ENCODE measurements at regions not wholly inside any gene's neighbourhood (a gene's known extent, or its start where the extent isn't known, plus 50 kb on each side); places are given as distances from the start of the nearest gene placed in this dataset.
"Not testable (repeated sequence)": the region's sequence is repeated elsewhere in the genome, so short reads cannot be mapped to it uniquely, and the experiment has no call there.

GRCh38 chr16:29136916-29137315, 152.1 kb downstream of the LAT start:
- ATAC-seq (ENCODE audit: low FRiP score); H3K4me1 ChIP-seq (ENCODE audit: control insufficient read depth in 1 of 2, insufficient read depth in 2 of 2, low read length in 2 of 2); H3K4me3 ChIP-seq (ENCODE audit: low read length in 2 of 2); H3K27me3 ChIP-seq (ENCODE audit: control insufficient read depth in 1 of 2, insufficient read depth in 2 of 2, low read length in 1 of 2); H3K36me3 ChIP-seq (ENCODE audit: control insufficient read depth in 1 of 2, insufficient read depth in 2 of 2, low read length in 1 of 2); intact Hi-C loops (cut with DNase I); H3K9me3 ChIP-seq (ENCODE audit: control insufficient read depth, low read length); H3K27ac ChIP-seq (ENCODE audit: low read depth in 1 of 2, low read length in 2 of 2): not testable (repeated sequence)
- WGBS, 2 donors: 82 to 85% methylated on average over 7 to 8 of the region's 8 CpGs
- peak in 1 of 2 donors; percentile 5 for DNase-seq

GRCh38 chr16:29136046-29136696, 151.3 kb downstream of the LAT start:
- H3K9me3 ChIP-seq (ENCODE audit: control insufficient read depth, low read length); H3K27ac ChIP-seq (ENCODE audit: low read depth in 1 of 2, low read length in 2 of 2); H3K4me3 ChIP-seq (ENCODE audit: low read length in 2 of 2); ATAC-seq (ENCODE audit: low FRiP score); intact Hi-C loops (cut with DNase I); H3K4me1 ChIP-seq (ENCODE audit: control insufficient read depth in 1 of 2, insufficient read depth in 2 of 2, low read length in 2 of 2); H3K27me3 ChIP-seq (ENCODE audit: control insufficient read depth in 1 of 2, insufficient read depth in 2 of 2, low read length in 1 of 2); H3K36me3 ChIP-seq (ENCODE audit: control insufficient read depth in 1 of 2, insufficient read depth in 2 of 2, low read length in 1 of 2): not testable (repeated sequence)
- DNase-seq: peak; percentile 8 to 33
- 97 to 99% methylated on average over 4 of the region's 4 CpGs for WGBS, 2 donors

- 97 to 98% methylated on average over 6 of the region's 6 CpGs for WGBS, 2 donors
- not testable (repeated sequence) for ATAC-seq (ENCODE audit: low FRiP score)
These were observed 150.2 kb downstream of the LAT start for GRCh38 chr16:29135098-29135497.

GRCh38 chr16:29133681-29134430, 149.0 kb downstream of the LAT start:
- H3K36me3 ChIP-seq (ENCODE audit: control insufficient read depth in 1 of 2, insufficient read depth in 2 of 2, low read length in 1 of 2); intact Hi-C loops (cut with DNase I); H3K4me1 ChIP-seq (ENCODE audit: control insufficient read depth in 1 of 2, insufficient read depth in 2 of 2, low read length in 2 of 2); H3K9me3 ChIP-seq (ENCODE audit: control insufficient read depth, low read length); H3K4me3 ChIP-seq (ENCODE audit: low read length in 2 of 2); H3K27ac ChIP-seq (ENCODE audit: low read depth in 1 of 2, low read length in 2 of 2); H3K27me3 ChIP-seq (ENCODE audit: control insufficient read depth in 1 of 2, insufficient read depth in 2 of 2, low read length in 1 of 2); ATAC-seq (ENCODE audit: low FRiP score): not testable (repeated sequence)
- peak; percentile 50 to 73 for DNase-seq
- 80 to 83% methylated on average over 24 to 25 of the region's 25 CpGs for WGBS, 2 donors

More at GRCh38 chr16:29135098-29135497, 150.2 kb downstream of the LAT start:
- H3K27ac ChIP-seq (ENCODE audit: low read depth in 1 of 2, low read length in 2 of 2); intact Hi-C loops (cut with DNase I); H3K4me1 ChIP-seq (ENCODE audit: control insufficient read depth in 1 of 2, insufficient read depth in 2 of 2, low read length in 2 of 2); H3K36me3 ChIP-seq (ENCODE audit: control insufficient read depth in 1 of 2, insufficient read depth in 2 of 2, low read length in 1 of 2); H3K27me3 ChIP-seq (ENCODE audit: control insufficient read depth in 1 of 2, insufficient read depth in 2 of 2, low read length in 1 of 2); H3K4me3 ChIP-seq (ENCODE audit: low read length in 2 of 2); H3K9me3 ChIP-seq (ENCODE audit: control insufficient read depth, low read length): not testable (repeated sequence)
- peak; percentile 12 to 21 for DNase-seq

- H3K27ac ChIP-seq (ENCODE audit: low read depth in 1 of 2, low read length in 2 of 2); H3K9me3 ChIP-seq (ENCODE audit: control insufficient read depth, low read length); ATAC-seq (ENCODE audit: low FRiP score); H3K27me3 ChIP-seq (ENCODE audit: control insufficient read depth in 1 of 2, insufficient read depth in 2 of 2, low read length in 1 of 2); H3K36me3 ChIP-seq (ENCODE audit: control insufficient read depth in 1 of 2, insufficient read depth in 2 of 2, low read length in 1 of 2); H3K4me1 ChIP-seq (ENCODE audit: control insufficient read depth in 1 of 2, insufficient read depth in 2 of 2, low read length in 2 of 2); intact Hi-C loops (cut with DNase I); H3K4me3 ChIP-seq (ENCODE audit: low read length in 2 of 2): not testable (repeated sequence)
- 94 to 95% methylated on average over 11 to 16 of the region's 19 CpGs for WGBS, 2 donors
- DNase-seq: peak; percentile 13 to 56
These were observed 148.0 kb downstream of the LAT start for GRCh38 chr16:29132869-29133268.

GRCh38 chr16:29132444-29132843, 147.6 kb downstream of the LAT start:
- H3K27ac ChIP-seq (ENCODE audit: low read depth in 1 of 2, low read length in 2 of 2); H3K9me3 ChIP-seq (ENCODE audit: control insufficient read depth, low read length); H3K36me3 ChIP-seq (ENCODE audit: control insufficient read depth in 1 of 2, insufficient read depth in 2 of 2, low read length in 1 of 2); intact Hi-C loops (cut with DNase I); H3K27me3 ChIP-seq (ENCODE audit: control insufficient read depth in 1 of 2, insufficient read depth in 2 of 2, low read length in 1 of 2); H3K4me1 ChIP-seq (ENCODE audit: control insufficient read depth in 1 of 2, insufficient read depth in 2 of 2, low read length in 2 of 2); ATAC-seq (ENCODE audit: low FRiP score); H3K4me3 ChIP-seq (ENCODE audit: low read length in 2 of 2): not testable (repeated sequence)
- DNase-seq: peak; percentile 34 to 58
- WGBS, 2 donors: 89 to 90% methylated on average over 8 to 14 of the region's 14 CpGs

- 50 to 67% methylated on average over 26 to 33 of the region's 33 CpGs for WGBS, 2 donors
- H3K4me1 ChIP-seq (ENCODE audit: control insufficient read depth in 1 of 2, insufficient read depth in 2 of 2, low read length in 2 of 2): not testable (repeated sequence)
- peak; percentile 49 for ATAC-seq (ENCODE audit: low FRiP score)
These were observed 146.3 kb downstream of the LAT start for GRCh38 chr16:29130901-29131851.

GRCh38 chr16:29130131-29130711, 145.4 kb downstream of the LAT start:
- H3K27me3 ChIP-seq (ENCODE audit: control insufficient read depth in 1 of 2, insufficient read depth in 2 of 2, low read length in 1 of 2); H3K9me3 ChIP-seq (ENCODE audit: control insufficient read depth, low read length); intact Hi-C loops (cut with DNase I); H3K4me1 ChIP-seq (ENCODE audit: control insufficient read depth in 1 of 2, insufficient read depth in 2 of 2, low read length in 2 of 2); H3K36me3 ChIP-seq (ENCODE audit: control insufficient read depth in 1 of 2, insufficient read depth in 2 of 2, low read length in 1 of 2); H3K4me3 ChIP-seq (ENCODE audit: low read length in 2 of 2); H3K27ac ChIP-seq (ENCODE audit: low read depth in 1 of 2, low read length in 2 of 2); ATAC-seq (ENCODE audit: low FRiP score): not testable (repeated sequence)
- WGBS, 2 donors: 81 to 88% methylated on average over 18 to 25 of the region's 25 CpGs
- DNase-seq: peak; percentile 43 to 71

More at GRCh38 chr16:29130901-29131851, 146.3 kb downstream of the LAT start:
- H3K4me3 ChIP-seq (ENCODE audit: low read length in 2 of 2); H3K36me3 ChIP-seq (ENCODE audit: control insufficient read depth in 1 of 2, insufficient read depth in 2 of 2, low read length in 1 of 2); H3K27ac ChIP-seq (ENCODE audit: low read depth in 1 of 2, low read length in 2 of 2); intact Hi-C loops (cut with DNase I); H3K27me3 ChIP-seq (ENCODE audit: control insufficient read depth in 1 of 2, insufficient read depth in 2 of 2, low read length in 1 of 2); H3K9me3 ChIP-seq (ENCODE audit: control insufficient read depth, low read length): not testable (repeated sequence)
- peak; percentile 72 to 78 for DNase-seq

Data from aorta (tissue), 5 donors.